NCI-H187 (cell line): ENCODE measurements at regions not wholly inside any gene's neighbourhood (a gene's known extent, or its start where the extent isn't known, plus 50 kb on each side); places are given as distances from the start of the nearest gene placed in this dataset.

Experiments
- DNase-seq, 2 experiments: peaks; one replicate each; lab custom pipeline; 2025; lab: John Stamatoyannopoulos, UW

GRCh38 chr2:12495247-12495868 lies 221.4 kb upstream of the TRIB2 start:
- DNase-seq: no peak

- no peak for DNase-seq
Observed at GRCh38 chr2:12498286-12498685, 218.4 kb upstream of the TRIB2 start.

DNA sequence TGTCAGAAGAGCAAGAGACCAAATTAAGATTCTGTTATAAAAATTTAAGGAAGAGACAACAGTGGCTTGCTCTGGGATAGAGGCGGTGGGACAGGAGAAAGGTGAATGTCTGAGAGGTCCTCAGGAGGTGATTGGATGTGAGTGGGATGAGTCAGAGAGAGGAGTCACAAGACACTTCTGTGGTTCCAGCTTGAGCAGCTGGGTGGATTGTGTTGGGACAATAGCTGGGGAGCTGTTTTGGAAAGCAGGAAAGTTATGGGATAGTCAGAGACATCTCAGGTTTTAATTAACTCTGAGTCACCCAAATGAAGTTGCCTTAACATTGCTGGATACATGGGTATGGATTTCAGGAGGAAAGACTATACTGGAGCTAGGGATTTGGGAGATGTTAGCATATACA lies 218.0 kb upstream of the TRIB2 start:
- no peak for DNase-seq

GRCh38 chr2:12500899-12501298 lies 215.8 kb upstream of the TRIB2 start:
- no peak for DNase-seq

- DNase-seq: no peak
Observed at GRCh38 chr2:12501469-12502158, 215.1 kb upstream of the TRIB2 start.

DNA sequence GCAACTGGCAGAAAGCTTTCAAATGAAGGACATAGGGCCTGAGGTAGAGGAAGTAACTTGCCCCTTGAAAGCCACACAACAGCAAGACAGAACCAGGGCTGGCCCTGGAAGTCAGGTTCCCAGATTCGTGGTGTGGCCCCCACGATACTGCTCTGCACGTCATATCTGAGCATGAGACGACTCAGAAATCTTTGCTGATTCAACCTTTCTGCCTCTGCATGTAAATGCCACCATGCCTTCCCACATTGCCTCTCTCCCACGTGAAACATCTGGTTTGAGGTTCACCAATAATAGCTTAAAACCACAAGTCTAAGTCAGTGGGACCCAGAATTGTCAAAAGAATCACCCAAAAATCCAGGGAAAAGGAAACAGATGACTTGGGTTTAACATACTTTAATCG lies 214.0 kb upstream of the TRIB2 start:
- DNase-seq: no peak

DNA sequence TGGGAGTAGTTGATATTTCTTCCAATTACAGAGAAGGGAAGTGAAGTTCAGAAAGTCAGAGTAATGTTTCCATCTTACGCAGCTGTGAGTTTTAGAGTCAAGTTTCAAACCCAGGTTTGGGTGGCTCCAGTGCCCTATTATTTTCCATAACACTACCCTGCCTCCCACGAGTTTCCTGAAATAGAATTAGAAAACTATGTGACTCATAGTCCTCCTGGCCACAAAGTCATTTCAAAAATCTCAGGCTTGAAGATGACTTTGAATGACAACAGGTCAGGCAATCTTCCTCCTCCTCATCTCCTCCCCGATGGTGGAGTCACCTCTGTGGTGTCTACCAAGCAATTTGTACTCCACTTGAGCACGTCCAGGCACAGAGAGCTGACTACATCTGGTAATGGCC lies 212.3 kb upstream of the TRIB2 start:
- DNase-seq: no peak

- DNase-seq: no peak
Observed at GRCh38 chr2:12506846-12507245, 209.9 kb upstream of the TRIB2 start.

DNA sequence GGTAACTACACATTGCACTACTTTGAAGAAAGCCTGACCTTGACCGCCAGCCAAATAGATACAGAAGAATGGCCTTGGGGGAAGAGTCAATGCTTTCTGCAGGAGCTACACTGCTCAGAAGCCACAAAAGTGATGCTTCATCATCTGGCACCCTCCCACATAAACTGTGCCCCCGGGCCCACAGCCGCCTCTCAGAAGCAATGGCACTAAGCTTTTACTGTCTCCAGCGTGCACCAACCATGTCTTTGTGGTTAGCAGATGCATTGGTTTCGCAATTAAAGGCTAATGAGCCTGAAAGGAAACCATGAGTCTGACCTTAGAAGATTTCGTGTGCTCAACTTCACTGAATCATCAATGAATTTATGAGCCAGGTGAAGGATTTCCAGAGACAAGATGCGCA lies 209.4 kb upstream of the TRIB2 start:
- peak; percentile 77 to 95 for DNase-seq

DNA sequence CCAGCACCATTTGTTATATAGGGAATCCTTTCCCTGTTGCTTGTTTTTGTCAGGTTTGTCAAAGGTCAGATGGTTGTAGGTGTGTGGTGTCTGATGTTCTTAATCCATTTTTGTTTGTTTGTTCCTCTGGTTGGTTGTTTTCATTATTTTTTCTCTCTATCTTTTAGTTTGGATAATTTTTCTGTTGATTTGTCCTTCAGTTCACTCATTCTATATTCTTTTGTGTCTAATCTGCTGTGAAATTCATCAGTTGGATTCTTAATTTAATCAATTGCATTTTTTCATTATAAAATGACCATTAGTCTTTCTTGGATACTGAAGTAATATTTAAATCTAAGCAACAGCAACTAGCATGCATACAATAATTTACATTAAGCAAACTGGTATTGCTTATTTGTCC lies 206.7 kb upstream of the TRIB2 start:
- DNase-seq: no peak

- DNase-seq: no peak
Observed at GRCh38 chr2:12513339-12513738, 203.4 kb upstream of the TRIB2 start.

- no peak for DNase-seq
Observed at GRCh38 chr2:12514168-12514567, 202.6 kb upstream of the TRIB2 start.

- DNase-seq: no peak
Observed at GRCh38 chr2:12514631-12515437, 201.9 kb upstream of the TRIB2 start.

- DNase-seq: no peak
Observed at GRCh38 chr2:12515871-12516270, 200.9 kb upstream of the TRIB2 start.

DNA sequence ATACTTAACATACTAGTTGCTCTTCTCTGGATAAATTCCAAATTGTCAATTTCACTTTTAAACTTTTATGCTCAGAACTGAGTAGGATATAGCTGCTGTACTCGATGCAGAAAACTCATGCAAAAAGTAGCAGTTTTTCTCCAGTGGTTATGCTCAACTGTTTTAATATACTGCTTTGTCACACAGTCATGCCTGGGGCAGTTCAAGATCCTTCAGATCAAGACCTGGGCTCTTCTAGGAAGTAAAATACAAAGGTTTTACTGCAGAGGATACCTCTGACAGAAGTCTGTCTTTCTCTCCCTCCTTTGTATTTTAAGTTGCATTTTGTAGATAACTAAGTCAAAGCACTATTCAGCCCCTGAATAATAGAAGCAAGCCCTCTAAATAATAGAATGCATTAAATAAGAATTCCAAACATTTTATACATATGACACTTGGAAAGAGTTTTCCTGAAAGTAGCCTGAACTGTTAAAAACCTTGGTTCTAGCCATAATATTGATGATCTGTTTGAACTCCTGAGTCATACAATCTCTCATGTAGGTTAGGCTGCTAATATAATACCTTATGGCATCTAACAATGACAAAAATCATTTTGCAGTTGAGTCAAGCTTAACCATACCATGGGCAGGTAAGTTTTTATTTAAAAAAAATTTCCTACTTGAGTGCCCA lies 183.3 kb upstream of the TRIB2 start:
- no peak for DNase-seq

DNA sequence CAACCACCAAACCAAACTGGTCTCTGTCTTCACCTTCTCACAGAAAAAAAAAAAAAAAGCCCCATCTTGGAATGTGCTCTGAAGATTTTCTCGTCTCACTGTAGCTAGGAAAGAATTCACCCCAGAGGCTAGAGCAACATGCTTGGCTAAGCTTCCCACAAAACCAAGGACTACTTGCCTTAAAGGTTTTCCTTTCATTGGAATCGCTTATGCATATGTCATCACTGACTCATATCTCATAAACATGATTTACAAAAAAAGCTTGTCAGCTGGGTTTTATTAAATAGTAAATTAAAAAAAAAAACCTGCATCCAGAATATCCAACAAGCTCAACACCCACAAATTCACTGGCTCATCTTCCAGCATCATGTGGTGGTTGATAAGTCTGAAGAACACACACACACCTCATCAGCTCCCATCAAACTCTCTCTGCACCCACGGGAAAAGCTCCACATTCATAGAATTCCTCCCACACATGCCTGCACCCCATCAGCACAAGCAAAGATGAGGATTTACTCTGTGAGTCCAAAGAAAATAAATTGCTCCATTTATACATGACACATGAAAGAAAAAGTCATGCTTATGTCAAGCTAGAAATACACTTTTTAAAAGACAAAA lies 182.0 kb upstream of the TRIB2 start:
- no peak for DNase-seq

GRCh38 chr2:12536976-12537375 lies 179.8 kb upstream of the TRIB2 start:
- DNase-seq: no peak

GRCh38 chr2:12538138-12538694 lies 178.5 kb upstream of the TRIB2 start:
- DNase-seq: peak in 1 of 2 experiments; percentile 26

- DNase-seq: no peak
Observed at GRCh38 chr2:12539336-12539735, 177.4 kb upstream of the TRIB2 start.

- no peak for DNase-seq
Observed at GRCh38 chr2:12539776-12540562, 176.8 kb upstream of the TRIB2 start.
